PC-9 (cell line): ENCODE measurements at regions not wholly inside any gene's neighbourhood (a gene's known extent, or its start where the extent isn't known, plus 50 kb on each side); places are given as distances from the start of the nearest gene placed in this dataset.

Source experiments
- BruUV-seq: library from RNA; stranded (reverse); fragments of 400-500 nt; replicated peaks from 2 replicates; lab custom pipeline; 2021; lab: Mats Ljungman, UMichigan
- CTCF ChIA-PET: fragments of 300-600 bp; sonication (Branson Sonifier 250); formaldehyde crosslinking; loops from one replicate; lab custom pipeline; 2022; ENCODE audit warnings: antibody characterized with exemption; lab: Charles Lee
- POLR2A ChIA-PET: fragments of 300-600 bp; sonication (Branson Sonifier 250); formaldehyde crosslinking; loops from one replicate; lab custom pipeline; 2022; ENCODE audit warnings: antibody characterized with exemption; ENCODE audit not compliant: unreplicated experiment; lab: Charles Lee
- DNase-seq, 2 experiments: peaks; one replicate each; pipeline versions ENCODE4 v3.0.0 to v3.0.0-alpha.2; 2015 to 2022; ENCODE audit warnings: mixed read lengths in 1 of 2
- H2AFZ ChIP-seq: fragments of 200-600 bp; sonication (generic); 2 replicates; pipeline ENCODE4 v1.8.1; 2017; ENCODE audit warnings: antibody characterized with exemption
- H3F3A ChIP-seq: fragments of 200-600 bp; sonication (generic); 2 replicates; pipeline ENCODE4 v1.8.1; 2017; ENCODE audit warnings: antibody characterized with exemption, mild to moderate bottlenecking, low read depth; ENCODE audit not compliant: insufficient read depth
- H3K27ac ChIP-seq: fragments of 200-600 bp; sonication (generic); 2 replicates; pipeline ENCODE4 v1.6.1; 2016; ENCODE audit warnings: mixed run types
- H3K27me3 ChIP-seq: fragments of 200-600 bp; sonication (generic); 2 replicates; pipeline ENCODE4 v1.6.1; 2016; ENCODE audit warnings: low read depth, mixed run types; ENCODE audit not compliant: insufficient read depth
- H3K36me3 ChIP-seq: fragments of 200-600 bp; sonication (generic); 2 replicates; pipeline ENCODE4 v1.6.1; 2016; ENCODE audit warnings: low read depth, mixed run types
- H3K4me1 ChIP-seq: fragments of 200-600 bp; sonication (generic); replicated peaks from 2 replicates; pipeline ENCODE4 v1.6.1; 2016; ENCODE audit warnings: mixed run types; ENCODE audit not compliant: insufficient read depth
- H3K4me2 ChIP-seq: fragments of 200-600 bp; sonication (generic); 2 replicates; pipeline ENCODE4 v1.6.1; 2017; ENCODE audit warnings: mixed run types
- H3K4me3 ChIP-seq: fragments of 200-600 bp; sonication (generic); 2 replicates; pipeline ENCODE4 v1.6.1; 2016; ENCODE audit warnings: mixed run types
- H3K79me2 ChIP-seq: fragments of 200-600 bp; sonication (generic); 2 replicates; pipeline ENCODE4 v1.6.1; 2017; ENCODE audit warnings: low read depth, mixed run types
- H3K9me2 ChIP-seq: fragments of 200-600 bp; sonication (generic); 2 replicates; pipeline ENCODE4 v1.8.1; 2017; ENCODE audit warnings: mild to moderate bottlenecking; ENCODE audit not compliant: insufficient read depth
- H3K9me3 ChIP-seq: fragments of 200-600 bp; sonication (generic); 2 replicates; pipeline ENCODE4 v1.8.1; 2016; ENCODE audit warnings: low read depth; ENCODE audit not compliant: insufficient read depth
- H4K20me1 ChIP-seq: fragments of 200-600 bp; sonication (generic); 2 replicates; pipeline ENCODE4 v1.8.1; 2017; ENCODE audit not compliant: insufficient read depth
- EZH2 ChIP-seq: fragments of 200-600 bp; sonication (generic); IDR thresholded peaks from 2 replicates; pipeline ENCODE4 v1.8.0; 2017; ENCODE audit warnings: antibody characterized with exemption, low read depth
- intact Hi-C: fragments of 100-400 bp; cut with micrococcal nuclease; formaldehyde crosslinking; loops from one replicate; pipeline ENCODE4 v1.10.0; 2022; ENCODE audit not compliant: unreplicated experiment
- TF ChIP-seq, protein P1 (sequence below): fragments of 200-600 bp; sonication (generic); conservative IDR thresholded peaks from 2 replicates; pipeline ENCODE4 v1.6.1; 2017; ENCODE audit warnings: mixed run types, antibody characterized with exemption, mild to moderate bottlenecking, moderate library complexity

DNA sequence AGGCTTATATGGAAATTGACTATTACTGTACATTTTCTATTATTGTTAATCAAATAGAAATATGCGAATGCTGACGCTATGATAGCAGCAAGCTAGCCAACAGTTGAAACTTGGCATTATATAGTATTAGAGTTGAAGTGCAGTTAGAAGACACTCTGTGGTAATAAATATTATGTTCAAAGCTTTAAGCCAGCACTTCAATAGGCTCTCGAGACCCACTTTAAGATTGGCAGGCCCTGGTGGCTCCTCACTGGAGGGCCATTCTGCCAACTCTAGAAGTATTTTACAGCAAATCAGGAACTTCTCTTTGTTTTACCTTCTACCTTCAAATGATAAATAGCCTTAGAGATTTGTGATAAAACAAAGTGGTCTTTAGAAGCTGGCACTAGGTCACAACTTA is 2029.0 kb upstream of the WWC1 start:
- DNase-seq, result no peak

DNA sequence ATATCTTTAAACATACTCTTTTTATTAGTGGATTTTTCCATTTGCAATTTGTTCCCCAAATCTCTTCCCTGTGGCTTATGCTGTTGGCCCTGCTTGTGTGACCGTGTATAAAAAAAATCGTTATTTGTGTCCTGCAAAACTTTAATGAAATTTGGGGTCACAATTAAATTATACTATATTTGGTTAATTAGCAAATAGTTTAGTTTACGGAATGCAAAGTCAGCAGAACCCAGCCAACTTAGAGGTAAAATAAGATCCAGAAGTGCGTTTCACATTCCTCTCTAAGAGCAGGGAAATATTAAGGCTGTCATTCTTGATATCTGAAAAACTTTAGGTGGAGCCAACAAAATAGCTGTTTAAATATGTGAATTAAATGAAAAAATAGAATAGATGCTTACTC is 2023.5 kb upstream of the WWC1 start:
- Histone ChIP-seq H3K9me3 (no peaks in the 10 kb centered on the region), H3K4me1 (no peaks in the 10 kb centered on the region), H3K4me3 (no peak overlapping the region), H3K27me3 (no peaks in the 10 kb centered on the region), H2AFZ (no peak overlapping the region), H3F3A (no peaks in the 10 kb centered on the region), H4K20me1 (no peaks in the 10 kb centered on the region), H3K4me2 (no peak overlapping the region), H3K27ac (no peak overlapping the region), H3K79me2 (no peaks in the 10 kb centered on the region), H3K36me3 (no peaks in the 10 kb centered on the region), H3K9me2 (no peaks in the 10 kb centered on the region; the same call in 1 of the 2 replicates)
- TF ChIP-seq EZH2, result no peak
- TF ChIP-seq, protein P1, sequence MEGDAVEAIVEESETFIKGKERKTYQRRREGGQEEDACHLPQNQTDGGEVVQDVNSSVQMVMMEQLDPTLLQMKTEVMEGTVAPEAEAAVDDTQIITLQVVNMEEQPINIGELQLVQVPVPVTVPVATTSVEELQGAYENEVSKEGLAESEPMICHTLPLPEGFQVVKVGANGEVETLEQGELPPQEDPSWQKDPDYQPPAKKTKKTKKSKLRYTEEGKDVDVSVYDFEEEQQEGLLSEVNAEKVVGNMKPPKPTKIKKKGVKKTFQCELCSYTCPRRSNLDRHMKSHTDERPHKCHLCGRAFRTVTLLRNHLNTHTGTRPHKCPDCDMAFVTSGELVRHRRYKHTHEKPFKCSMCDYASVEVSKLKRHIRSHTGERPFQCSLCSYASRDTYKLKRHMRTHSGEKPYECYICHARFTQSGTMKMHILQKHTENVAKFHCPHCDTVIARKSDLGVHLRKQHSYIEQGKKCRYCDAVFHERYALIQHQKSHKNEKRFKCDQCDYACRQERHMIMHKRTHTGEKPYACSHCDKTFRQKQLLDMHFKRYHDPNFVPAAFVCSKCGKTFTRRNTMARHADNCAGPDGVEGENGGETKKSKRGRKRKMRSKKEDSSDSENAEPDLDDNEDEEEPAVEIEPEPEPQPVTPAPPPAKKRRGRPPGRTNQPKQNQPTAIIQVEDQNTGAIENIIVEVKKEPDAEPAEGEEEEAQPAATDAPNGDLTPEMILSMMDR, result no peak
- no peak for DNase-seq
- intact Hi-C loops, result no loop called here
- no TSS peak for BruUV-seq
- ChIA-PET CTCF (no interaction called here), POLR2A (no interaction called here)

More for the DNA sequence above, 2029.0 kb upstream of the WWC1 start:
- Histone ChIP-seq H3K27me3 (no peaks in the 10 kb centered on the region), H3K27ac (no peak overlapping the region), H2AFZ (no peak overlapping the region), H3K4me2 (no peak overlapping the region), H3K4me1 (no peaks in the 10 kb centered on the region), H3K9me2 (no peaks in the 10 kb centered on the region; the same call in 1 of the 2 replicates), H4K20me1 (no peaks in the 10 kb centered on the region), H3K9me3 (no peaks in the 10 kb centered on the region), H3K36me3 (no peaks in the 10 kb centered on the region), H3K4me3 (no peak overlapping the region), H3K79me2 (no peaks in the 10 kb centered on the region), H3F3A (no peaks in the 10 kb centered on the region)
- BruUV-seq, result no TSS peak
- TF ChIP-seq, protein P1, result no peak
- TF ChIP-seq EZH2, result no peak
- CTCF ChIA-PET, result no interaction called here
- POLR2A ChIA-PET, result no interaction called here
- intact Hi-C loops, result no loop called here

DNA sequence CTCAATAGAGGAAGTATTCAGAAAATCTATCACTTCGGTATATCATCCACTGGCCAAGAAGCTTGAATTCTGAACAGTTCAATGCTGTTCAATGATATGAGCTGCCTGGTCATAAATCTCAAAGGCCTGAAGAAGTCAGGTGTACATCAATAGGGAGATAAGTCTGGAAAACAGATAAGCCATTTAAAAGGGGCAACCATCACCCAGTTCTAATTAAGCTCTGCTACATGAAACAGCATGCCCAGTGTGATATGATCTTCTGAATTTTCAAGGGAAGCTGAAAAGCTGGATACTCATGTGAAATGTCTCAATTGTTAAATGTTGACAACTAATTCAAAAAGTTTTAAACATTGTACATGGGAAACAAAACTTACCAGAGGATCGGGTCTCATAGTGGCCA is 2020.7 kb upstream of the WWC1 start:
- H3K27me3 ChIP-seq, result no peaks in the 10 kb centered on the region
- H3K4me2 ChIP-seq, result no peak overlapping the region
- no peak overlapping the region for H3K27ac ChIP-seq
- no peaks in the 10 kb centered on the region for H3K9me3 ChIP-seq
- ChIA-PET POLR2A (no interaction called here), CTCF (no interaction called here)
- BruUV-seq, result no TSS peak
- H4K20me1 ChIP-seq, result no peaks in the 10 kb centered on the region
- no peak overlapping the region for H2AFZ ChIP-seq
- H3K4me3 ChIP-seq, result no peak overlapping the region
- no peaks in the 10 kb centered on the region for H3K36me3 ChIP-seq
- no peaks in the 10 kb centered on the region; the same call in 1 of the 2 replicates for H3K9me2 ChIP-seq
- TF ChIP-seq EZH2, result no peak
- TF ChIP-seq, protein P1, result no peak
- H3K4me1 ChIP-seq, result no peaks in the 10 kb centered on the region
- intact Hi-C loops, result no loop called here
- H3K79me2 ChIP-seq, result no peaks in the 10 kb centered on the region
- no peaks in the 10 kb centered on the region for H3F3A ChIP-seq
- DNase-seq, result no peak
